K562 (cell line): ENCODE measurements at regions not wholly inside any gene's neighbourhood (a gene's known extent, or its start where the extent isn't known, plus 50 kb on each side); places are given as distances from the start of the nearest gene placed in this dataset.

Experiments
- ATAC-seq: fragments of 200-7000 bp; cut with Tn5 transposase; 3 replicates; pipeline ENCODE4 v1.9.1; 2020; ENCODE audit warnings: moderate library complexity
- BruUV-seq: library from RNA; stranded (reverse); fragments of 400-500 nt; replicated peaks from 2 replicates; lab custom pipeline; 2021; lab: Mats Ljungman, UMichigan
- CTCF ChIA-PET: fragments of 300-600 bp; formaldehyde crosslinking; extraction: SDS; loops from one replicate; lab custom pipeline; 2021; ENCODE audit warnings: low intra/inter-chr PET ratio; lab: Yijun Ruan, JAX
- POLR2A ChIA-PET: fragments of 300-600, 350-650 bp; sonication (Branson Sonifier 250); formaldehyde crosslinking; extraction: SDS; loops from one replicate; lab custom pipeline; 2021; ENCODE audit warnings: antibody characterized with exemption, inconsistent platforms; lab: Yijun Ruan, JAX
- DNase-seq, 4 experiments: peaks; one replicate each; pipeline versions ENCODE4 v3.0.0 to v3.0.0-alpha.2; 2011 to 2018; ENCODE audit warnings: low spot score in 3 of 4, mixed read lengths in 3 of 4; ENCODE audit errors: extremely low read depth in 1 of 4
- FAIRE-seq: peaks from 2 replicates; lab custom pipeline; 2011; peaks lifted over from hg19 to GRCh38; lab: Jason Lieb, UNC
- H2AFZ ChIP-seq: 2 replicates; pipeline ENCODE4 v1.6.0; 2011; ENCODE audit warnings: low read depth, low read length, control low read depth, inconsistent platforms
- H3K27ac ChIP-seq: fragments of 200-600 bp; 3 replicates; pipeline ENCODE4 v1.8.0; 2011; ENCODE audit warnings: low read depth, mild to moderate bottlenecking, control low read depth, inconsistent platforms, low read length, moderate library complexity, mixed read lengths; ENCODE audit errors: extremely low read depth
- H3K27me3 ChIP-seq, 2 experiments: fragments of 300-600 bp in 1 of 2; 2 replicates in 1 of 2; 3 replicates in 1 of 2; pipeline versions ENCODE4 v1.6.0 to v1.8.0; 2011; ENCODE audit warnings: inconsistent platforms in 2 of 2, low read length in 2 of 2, mild to moderate bottlenecking in 1 of 2, mixed read lengths in 1 of 2, moderate library complexity in 1 of 2; ENCODE audit not compliant: control insufficient read depth in 2 of 2, insufficient read depth in 2 of 2
- H3K36me3 ChIP-seq: fragments of 300-600 bp; 3 replicates; pipeline ENCODE4 v1.8.0; 2011; ENCODE audit warnings: mild to moderate bottlenecking, low read length, inconsistent platforms; ENCODE audit not compliant: control insufficient read depth, insufficient read depth
- H3K4me1 ChIP-seq, 2 experiments: fragments of 200-600 bp in 1 of 2; replicated peaks in 1 of 2; 2 replicates in 1 of 2; 3 replicates in 1 of 2; pipeline versions ENCODE4 v1.5.1 to v1.8.0; 2011; ENCODE audit warnings: inconsistent platforms in 2 of 2, low read length in 2 of 2, mild to moderate bottlenecking in 1 of 2, mixed read lengths in 1 of 2, moderate library complexity in 1 of 2; ENCODE audit not compliant: control insufficient read depth in 2 of 2, insufficient read depth in 2 of 2
- H3K4me2 ChIP-seq: 2 replicates; pipeline ENCODE4 v1.6.1; 2011; ENCODE audit warnings: low read length, control low read depth, inconsistent platforms, mixed read lengths; ENCODE audit not compliant: insufficient read depth
- H3K4me3 ChIP-seq: fragments of 200-600 bp; sonication (generic), shearing (Covaris generic); 2 replicates; pipeline ENCODE4 v1.5.1; 2016; ENCODE audit warnings: control low read depth, inconsistent platforms
- H3K79me2 ChIP-seq: fragments of 200-600 bp; 3 replicates; pipeline ENCODE4 v1.8.0; 2011; ENCODE audit warnings: low read length, inconsistent platforms; ENCODE audit not compliant: control insufficient read depth, insufficient read depth
- H3K9ac ChIP-seq, 2 experiments: 2 replicates each; pipeline versions ENCODE4 v1.6.0 to v1.6.1; 2011; ENCODE audit warnings: low read depth in 2 of 2, low read length in 2 of 2, control low read depth in 1 of 2, inconsistent platforms in 1 of 2, mild to moderate bottlenecking in 1 of 2, mixed read lengths in 1 of 2; ENCODE audit not compliant: insufficient read depth in 1 of 2
- H3K9me1 ChIP-seq: one replicate; pipeline ENCODE4 v1.6.0; 2011; ENCODE audit warnings: inconsistent platforms, mild to moderate bottlenecking, low read length, moderate library complexity; ENCODE audit not compliant: control insufficient read depth, insufficient read depth
- H3K9me3 ChIP-seq: replicated peaks from 2 replicates; pipeline ENCODE4 v1.5.1; 2011; ENCODE audit warnings: low read depth, low read length, inconsistent platforms; ENCODE audit not compliant: control insufficient read depth, insufficient read depth
- H4K20me1 ChIP-seq: replicated peaks from 2 replicates; pipeline ENCODE4 v1.6.1; 2011; ENCODE audit warnings: low read length, inconsistent platforms, mixed read lengths; ENCODE audit not compliant: control insufficient read depth, insufficient read depth
- AFF1 ChIP-seq, 2 experiments: fragments of 450-650 bp; IDR thresholded peaks; 2 replicates each; pipeline ENCODE4 v1.6.1; 2018; ENCODE audit warnings: mild to moderate bottlenecking in 2 of 2, low read depth in 1 of 2; ENCODE audit not compliant: partially characterized antibody in 2 of 2
- ARID1B ChIP-seq: fragments of 450-650 bp; IDR thresholded peaks from 2 replicates; pipeline ENCODE4 v1.6.1; 2016; ENCODE audit warnings: antibody characterized with exemption, mild to moderate bottlenecking, inconsistent platforms
- BRD4 ChIP-seq: fragments of 200-600 bp; sonication (generic); IDR thresholded peaks from 2 replicates; pipeline ENCODE4 v1.6.1; 2017; ENCODE audit warnings: inconsistent platforms
- NCOA2 ChIP-seq, 2 experiments: fragments of 450-650 bp; IDR thresholded peaks; 2 replicates each; pipeline ENCODE4 v1.6.1; 2018; ENCODE audit warnings: mild to moderate bottlenecking in 2 of 2, moderate library complexity in 1 of 2; ENCODE audit not compliant: partially characterized antibody in 2 of 2
- NFE2L1 ChIP-seq: fragments of 450-650 bp; IDR thresholded peaks from 2 replicates; pipeline ENCODE4 v1.6.1; 2016; ENCODE audit warnings: missing genetic modification characterization, low read depth, mild to moderate bottlenecking, missing compliant biosample characterization, moderate library complexity, borderline replicate concordance
- ZNF165 ChIP-seq: fragments of 250-450 bp; sonication (Bioruptor Pico); IDR thresholded peaks from 2 replicates; pipeline ENCODE4 v1.4.0; 2020; ENCODE audit warnings: borderline replicate concordance
- ZNF764 ChIP-seq: fragments of 250-450 bp; sonication (Bioruptor Pico); IDR thresholded peaks from 2 replicates; pipeline ENCODE4 v1.4.0; 2020; ENCODE audit warnings: low read depth, mild to moderate bottlenecking, moderate library complexity
- WGBS: fragments of 100-300 bp; shearing (Covaris generic); methylation state at CpG from one replicate; pipeline ENCODE4 v1.1.6; 2016; ENCODE audit warnings: low coverage, mixed read lengths; ENCODE audit not compliant: insufficient coverage; ENCODE audit errors: missing lambda C conversion rate; 5-methylcytosine and 5-hydroxymethylcytosine counted together
- in situ Hi-C: fragments of 300-500 bp; cut with MboI; formaldehyde crosslinking; loops from 4 replicates; pipeline ENCODE4 v1.15.0; 2018; ENCODE audit warnings: inconsistent platforms, mixed read lengths
- intact Hi-C: fragments of 100-400 bp; cut with micrococcal nuclease; formaldehyde crosslinking; loops from 2 replicates; pipeline ENCODE4 v1.14.2; 2022

- H3K27me3 ChIP-seq: peaks cover 17 to 67% of the 10 kb centered on the region in 2 experiments; a peak in 4 of 5 replicates
- H4K20me1 ChIP-seq: no peaks in the 10 kb centered on the region
- intact Hi-C loops (no loop called here), in situ Hi-C loops (no loop called here)
- BruUV-seq: no TSS peak
- ChIA-PET POLR2A (interaction anchor here (0.6 to 0.7 kb wide), 2 partner anchors 9 kb away, joined by 3 to 5 read pairs; no protein-coding TSS in a partner anchor), CTCF (interaction anchor here (0.5 kb wide), 1 partner anchor 1684 kb away, joined by 3 read pairs; no protein-coding TSS in a partner anchor)
- ATAC-seq (no peak), DNase-seq (no peak)
- H3K36me3 ChIP-seq: no peaks in the 10 kb centered on the region
- H3K9me1 ChIP-seq: no peaks in the 10 kb centered on the region
- H3K27ac ChIP-seq: no peak overlapping the region
- 2% methylated on average over 15 of the region's 16 CpGs for WGBS
- H3K4me3 ChIP-seq: no peak overlapping the region
- no peaks in the 10 kb centered on the region for H3K4me1 ChIP-seq
- H3K4me2 ChIP-seq: no peak overlapping the region
- H3K79me2 ChIP-seq: no peaks in the 10 kb centered on the region
- no peaks in the 10 kb centered on the region for H3K9me3 ChIP-seq
- no peak overlapping the region for H2AFZ ChIP-seq
- no peak overlapping the region for H3K9ac ChIP-seq
- TF ChIP-seq NCOA2 (IDR thresholded peaks at IDR 0.05; ENCODE audit: partially characterized antibody in 2 of 2) (no peak), ARID1B (no peak), NFE2L1 (no peak), ZNF165 (CRISPR knock-in tag) (no peak), ZNF764 (CRISPR knock-in tag) (no peak), AFF1 (IDR thresholded peaks at IDR 0.05; ENCODE audit: low read depth in 1 of 2, partially characterized antibody in 2 of 2) (no peak), BRD4 (no peak)
- TF ChIP-seq, all 486 proteins: peak for 0
- FAIRE-seq: no peak
Observed at GRCh38 chr1:4055294-4055967, 155.4 kb upstream of the C1orf174 start.
